C1 segment of cervical spinal cord (tissue), 14 donors: ENCODE measurements at regions not wholly inside any gene's neighbourhood (a gene's known extent, or its start where the extent isn't known, plus 50 kb on each side); places are given as distances from the start of the nearest gene placed in this dataset.
"Not testable (repeated sequence)": the region's sequence is repeated elsewhere in the genome, so short reads cannot be mapped to it uniquely, and the experiment has no call there.

Experiments used
- DNase-seq, 14 donors: peaks; one replicate each; lab custom pipeline; 2025; lab: John Stamatoyannopoulos, UW

GRCh38 chr7:82624965-82625364 lies 181.4 kb upstream of the CACNA2D1 start:
- DNase-seq, result no peak

- no peak for DNase-seq
Observed at GRCh38 chr7:82624337-82624736, 180.8 kb upstream of the CACNA2D1 start.

GRCh38 chr7:82623812-82624211 lies 180.2 kb upstream of the CACNA2D1 start:
- DNase-seq, result no peak

GRCh38 chr7:82617156-82617555 lies 173.6 kb upstream of the CACNA2D1 start:
- no peak for DNase-seq

- no peak for DNase-seq
Observed at GRCh38 chr7:82616059-82616728, 172.6 kb upstream of the CACNA2D1 start.

GRCh38 chr7:82615527-82615926 lies 171.9 kb upstream of the CACNA2D1 start:
- no peak for DNase-seq

- no peak for DNase-seq
Observed at GRCh38 chr7:82609746-82610145, 166.2 kb upstream of the CACNA2D1 start.

GRCh38 chr7:82605247-82605864 lies 161.8 kb upstream of the CACNA2D1 start:
- DNase-seq, result no peak

GRCh38 chr7:82602066-82602465 lies 158.5 kb upstream of the CACNA2D1 start:
- no peak for DNase-seq

GRCh38 chr7:82600531-82600930 lies 157.0 kb upstream of the CACNA2D1 start:
- DNase-seq, result no peak

GRCh38 chr7:82599895-82600294 lies 156.3 kb upstream of the CACNA2D1 start:
- no peak for DNase-seq

- DNase-seq, result no peak
Observed at GRCh38 chr7:82598958-82599357, 155.4 kb upstream of the CACNA2D1 start.

GRCh38 chr7:82595795-82596194 lies 152.2 kb upstream of the CACNA2D1 start:
- DNase-seq, result not testable (repeated sequence)

- no peak for DNase-seq
Observed at GRCh38 chr7:82595176-82595575, 151.6 kb upstream of the CACNA2D1 start.

GRCh38 chr7:82594665-82595064 lies 151.1 kb upstream of the CACNA2D1 start:
- DNase-seq, result no peak

GRCh38 chr7:82593780-82594179 lies 150.2 kb upstream of the CACNA2D1 start:
- DNase-seq, result no peak

GRCh38 chr7:82592416-82592815 lies 148.8 kb upstream of the CACNA2D1 start:
- DNase-seq, result no peak

- DNase-seq, result no peak
Observed at GRCh38 chr7:82579047-82579446, 135.5 kb upstream of the CACNA2D1 start.

- DNase-seq, result no peak
Observed at GRCh38 chr7:82578430-82578829, 134.9 kb upstream of the CACNA2D1 start.

GRCh38 chr7:82572195-82572880 lies 128.8 kb upstream of the CACNA2D1 start:
- DNase-seq, result peak in 13 of 14 donors; percentile 1 to 85 (median 62)

- DNase-seq, result not testable (repeated sequence)
Observed at GRCh38 chr7:82571047-82571446, 127.5 kb upstream of the CACNA2D1 start.

GRCh38 chr7:82567841-82568240 lies 124.3 kb upstream of the CACNA2D1 start:
- no peak for DNase-seq

GRCh38 chr7:82567356-82567755 lies 123.8 kb upstream of the CACNA2D1 start:
- DNase-seq, result no peak
